HepG2 (cell line): ENCODE measurements at regions not wholly inside any gene's neighbourhood (a gene's known extent, or its start where the extent isn't known, plus 50 kb on each side); places are given as distances from the start of the nearest gene placed in this dataset.
"Not testable (repeated sequence)": the region's sequence is repeated elsewhere in the genome, so short reads cannot be mapped to it uniquely, and the experiment has no call there.

Experiments
- ATAC-seq: fragments of 200-7000 bp; cut with Tn5 transposase; 3 replicates; pipeline ENCODE4 v1.9.1; 2020; ENCODE audit warnings: mild to moderate bottlenecking, moderate library complexity
- BruUV-seq: library from RNA; stranded (reverse); fragments of 400-500 nt; replicated peaks from 2 replicates; lab custom pipeline; 2021; lab: Mats Ljungman, UMichigan
- CTCF ChIA-PET: fragments of 300-600 bp; formaldehyde crosslinking; extraction: SDS; loops from one replicate; lab custom pipeline; 2021; ENCODE audit warnings: low total read pairs, inconsistent platforms, low intra/inter-chr PET ratio; lab: Yijun Ruan, JAX
- POLR2A ChIA-PET: fragments of 350-600 bp; sonication (Branson Sonifier 250); formaldehyde crosslinking; loops from one replicate; lab custom pipeline; 2020; ENCODE audit warnings: antibody characterized with exemption, inconsistent platforms; lab: Yijun Ruan, JAX
- DNase-seq: peaks from one replicate; pipeline ENCODE4 v3.0.0-alpha.2; 2015; ENCODE audit warnings: low spot score
- FAIRE-seq: peaks from 3 replicates; lab custom pipeline; 2011; peaks lifted over from hg19 to GRCh38; lab: Jason Lieb, UNC
- H2AFZ ChIP-seq: one replicate; pipeline ENCODE4 v1.6.1; 2011; ENCODE audit warnings: low read length, inconsistent platforms
- H3K27ac ChIP-seq: fragments of 300-600 bp; 3 replicates; pipeline ENCODE4 v1.8.0; 2011; ENCODE audit warnings: mixed run types, mild to moderate bottlenecking, mixed read lengths, low read length, inconsistent platforms; ENCODE audit not compliant: insufficient read depth; ENCODE audit errors: extremely low read length
- H3K27me3 ChIP-seq, 2 experiments: fragments of 200-600 bp in 1 of 2; 2 replicates in 1 of 2; 3 replicates in 1 of 2; pipeline versions ENCODE4 v1.6.0 to v1.8.0; 2011; ENCODE audit warnings: low read length in 2 of 2, mild to moderate bottlenecking in 2 of 2, moderate library complexity in 2 of 2, inconsistent platforms in 1 of 2; ENCODE audit not compliant: insufficient read depth in 2 of 2, control insufficient read depth in 1 of 2
- H3K36me3 ChIP-seq, 2 experiments: fragments of 200-600 bp in 1 of 2; replicated peaks in 1 of 2; 2 replicates in 1 of 2; 3 replicates in 1 of 2; pipeline versions ENCODE4 v1.5.1 to v1.8.0; 2011; ENCODE audit warnings: low read length in 2 of 2, inconsistent platforms in 1 of 2; ENCODE audit not compliant: insufficient read depth in 2 of 2, control insufficient read depth in 1 of 2
- H3K4me1 ChIP-seq: 2 replicates; pipeline ENCODE4 v1.5.1; 2012; ENCODE audit warnings: low read length, inconsistent platforms; ENCODE audit not compliant: insufficient read depth
- H3K4me2 ChIP-seq: 2 replicates; pipeline ENCODE4 v1.6.0; 2011; ENCODE audit warnings: low read depth, low read length, inconsistent platforms
- H3K4me3 ChIP-seq, 3 experiments: fragments of 200-600 bp in 1 of 3; sonication (generic), shearing (Covaris generic) in 1 of 3; replicated peaks in 1 of 3; 2 replicates each; pipeline ENCODE4 v1.5.1; 2011 to 2016; ENCODE audit warnings: low read length in 3 of 3, inconsistent platforms in 2 of 3, low read depth in 2 of 3, mild to moderate bottlenecking in 2 of 3, control low read depth in 1 of 3, mixed read lengths in 1 of 3; ENCODE audit not compliant: insufficient read depth in 1 of 3
- H3K79me2 ChIP-seq: one replicate; pipeline ENCODE4 v1.6.1; 2011; ENCODE audit warnings: low read length, inconsistent platforms; ENCODE audit not compliant: insufficient read depth
- H3K9ac ChIP-seq: 2 replicates; pipeline ENCODE4 v1.6.0; 2011; ENCODE audit warnings: mild to moderate bottlenecking, low read depth, low read length, inconsistent platforms; ENCODE audit not compliant: insufficient read depth
- H3K9me3 ChIP-seq: 2 replicates; pipeline ENCODE4 v1.5.1; 2012; ENCODE audit warnings: mild to moderate bottlenecking, low read length
- H4K20me1 ChIP-seq: 2 replicates; pipeline ENCODE4 v1.6.0; 2011; ENCODE audit warnings: inconsistent platforms, mild to moderate bottlenecking, low read length, moderate library complexity; ENCODE audit not compliant: insufficient read depth
- CAMTA2 ChIP-seq: sonication (generic); formaldehyde crosslinking; IDR thresholded peaks from 2 replicates; pipeline ENCODE4 v1.4.0; 2020; ENCODE audit warnings: mild to moderate bottlenecking, missing genetic modification reagents, borderline replicate concordance
- FUBP1 ChIP-seq: sonication (generic); formaldehyde crosslinking; IDR thresholded peaks from 2 replicates; pipeline ENCODE4 v1.5.1; 2020; ENCODE audit warnings: missing genetic modification reagents, mild to moderate bottlenecking, borderline replicate concordance
- NFE2L1 ChIP-seq: sonication (generic); formaldehyde crosslinking; IDR thresholded peaks from 2 replicates; pipeline ENCODE4 v1.4.0; 2020; ENCODE audit warnings: missing genetic modification reagents, mild to moderate bottlenecking, borderline replicate concordance
- NFKB2 ChIP-seq: sonication (generic); formaldehyde crosslinking; IDR thresholded peaks from 2 replicates; pipeline ENCODE4 v1.4.0; 2020; ENCODE audit warnings: missing genetic modification reagents, borderline replicate concordance
- SP1 ChIP-seq, 2 experiments: fragments of 450-650 bp in 1 of 2; sonication (generic) in 1 of 2; formaldehyde crosslinking in 1 of 2; IDR thresholded peaks; 2 replicates each; pipeline versions ENCODE4 v1.4.0 to v1.6.1; 2016 to 2020; ENCODE audit warnings: missing genetic modification reagents in 1 of 2
- ZFP90 ChIP-seq: sonication (generic); formaldehyde crosslinking; IDR thresholded peaks from 2 replicates; pipeline ENCODE4 v1.8.0; 2022; ENCODE audit warnings: missing genetic modification reagents, mild to moderate bottlenecking, inconsistent platforms, borderline replicate concordance
- ZGPAT ChIP-seq: IDR thresholded peaks from 2 replicates; pipeline ENCODE4 v1.6.1; 2016; ENCODE audit warnings: mild to moderate bottlenecking
- ZNF335 ChIP-seq: sonication (generic); formaldehyde crosslinking; IDR thresholded peaks from 2 replicates; pipeline ENCODE4 v1.4.0; 2020; ENCODE audit warnings: missing genetic modification reagents
- ZNF687 ChIP-seq: sonication (generic); formaldehyde crosslinking; IDR thresholded peaks from 2 replicates; pipeline ENCODE4 v1.5.1; 2020; ENCODE audit warnings: mild to moderate bottlenecking, missing genetic modification reagents, moderate library complexity
- ZNF776 ChIP-seq: sonication (generic); formaldehyde crosslinking; IDR thresholded peaks from 2 replicates; pipeline ENCODE4 v1.4.0; 2020; ENCODE audit warnings: mild to moderate bottlenecking, missing genetic modification reagents
- ZNF841 ChIP-seq: sonication (generic); formaldehyde crosslinking; IDR thresholded peaks from 2 replicates; pipeline ENCODE4 v1.8.1; 2023; ENCODE audit warnings: missing genetic modification reagents, borderline replicate concordance
- WGBS: methylation state at CpG from one replicate; pipeline ENCODE4 v1.1.6; 2017; ENCODE audit warnings: low lambda C conversion rate; 5-methylcytosine and 5-hydroxymethylcytosine counted together
- in situ Hi-C: cut with HindIII; loops from 2 replicates; pipeline ENCODE4 v1.10.0; 2017; ENCODE audit warnings: low pct_unique_long_range_greater_than_20kb; ENCODE audit not compliant: extremely low pct_ligation_motif_present
- intact Hi-C: fragments of 100-400 bp; cut with micrococcal nuclease; formaldehyde crosslinking; loops from one replicate; pipeline ENCODE4 v1.10.0; 2022; ENCODE audit not compliant: unreplicated experiment

- Histone ChIP-seq H3K27ac (no peak overlapping the region), H3K79me2 (no peaks in the 10 kb centered on the region), H3K36me3 (no peaks in the 10 kb centered on the region), H3K9ac (no peak overlapping the region), H4K20me1 (no peaks in the 10 kb centered on the region), H3K4me2 (no peak overlapping the region), H3K27me3 (0 out of 5 replicates have a peak, but pooled peaks cover 0 to 3% of the 10 kb centered on the region in 2 experiments), H2AFZ (no peak overlapping the region), H3K4me3 (no peak overlapping the region), H3K4me1 (no peaks in the 10 kb centered on the region), H3K9me3 (no peaks in the 10 kb centered on the region)
- POLR2A ChIA-PET, result no interaction called here
- intact Hi-C loops, result no loop called here
- TF ChIP-seq ZNF687 (CRISPR knock-in tag) (no peak), ZNF335 (CRISPR knock-in tag) (no peak), FUBP1 (CRISPR knock-in tag) (no peak), ZNF776 (CRISPR knock-in tag) (no peak), CAMTA2 (CRISPR knock-in tag) (no peak), NFE2L1 (CRISPR knock-in tag) (no peak), ZNF841 (CRISPR knock-in tag) (no peak), ZFP90 (no peak), SP1 (IDR thresholded peaks at IDR 0.05) (no peak), SP1 (CRISPR knock-in tag; IDR thresholded peaks at IDR 0.05) (no peak), ZGPAT (CRISPR knock-in tag) (no peak), NFKB2 (CRISPR knock-in tag) (no peak)
- in situ Hi-C loops, result no loop called here
- DNase-seq, result no peak
- FAIRE-seq, result no peak
- ATAC-seq, result no peak
- 36% methylated on average over 2 of the region's 2 CpGs for WGBS
- BruUV-seq, result no TSS peak
- CTCF ChIA-PET, result no interaction called here
Observed at GRCh38 chr2:75396314-75396713, 164.4 kb downstream of the EVA1A start.

DNA sequence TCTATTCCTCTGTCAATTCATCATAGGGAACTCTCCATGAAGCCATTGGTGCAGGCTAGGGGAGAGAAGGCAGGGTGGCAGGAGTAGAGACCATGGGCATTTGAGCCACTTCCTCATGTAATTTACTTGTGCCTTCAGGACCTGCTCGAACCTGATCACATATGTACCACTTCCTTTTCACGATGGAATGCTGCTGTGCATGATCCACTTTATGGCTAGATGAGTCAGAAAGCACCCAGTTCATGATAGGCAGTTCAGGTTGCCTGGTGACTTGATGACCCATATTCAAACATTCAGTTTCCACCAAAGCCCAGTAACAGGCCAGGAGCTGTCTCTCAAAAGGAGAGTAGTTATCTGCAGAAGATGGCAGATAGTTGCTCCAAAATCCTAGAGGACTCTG is 166.0 kb downstream of the EVA1A start:
- in situ Hi-C loops, FAIRE-seq, H3K4me3 ChIP-seq, CTCF ChIA-PET, H3K27ac ChIP-seq, H3K36me3 ChIP-seq, H3K4me2 ChIP-seq, H3K79me2 ChIP-seq, BruUV-seq, DNase-seq, POLR2A ChIA-PET, H3K27me3 ChIP-seq, H3K9ac ChIP-seq, ATAC-seq, H3K9me3 ChIP-seq, intact Hi-C loops, H2AFZ ChIP-seq, H4K20me1 ChIP-seq: not testable (repeated sequence)
- 5% methylated on average over 2 of the region's 2 CpGs for WGBS
- peaks cover 14% of the 10 kb centered on the region; the same call in 1 of the 2 replicates for H3K4me1 ChIP-seq
